Activated CD4-positive, alpha-beta T cell treated with anti-CD3 and anti-CD28 coated beads, Interleukin-2, amount 50 U/mL, for 24 hours (primary cell): ENCODE measurements at regions not wholly inside any gene's neighbourhood (a gene's known extent, or its start where the extent isn't known, plus 50 kb on each side); places are given as distances from the start of the nearest gene placed in this dataset.

ENCODE experiments used
- DNase-seq, 2 donors: peaks; one replicate each; pipeline ENCODE4 v3.0.0-alpha.2; 2020; ENCODE audit warnings: low read depth in 1 of 2, low spot score in 1 of 2

DNA sequence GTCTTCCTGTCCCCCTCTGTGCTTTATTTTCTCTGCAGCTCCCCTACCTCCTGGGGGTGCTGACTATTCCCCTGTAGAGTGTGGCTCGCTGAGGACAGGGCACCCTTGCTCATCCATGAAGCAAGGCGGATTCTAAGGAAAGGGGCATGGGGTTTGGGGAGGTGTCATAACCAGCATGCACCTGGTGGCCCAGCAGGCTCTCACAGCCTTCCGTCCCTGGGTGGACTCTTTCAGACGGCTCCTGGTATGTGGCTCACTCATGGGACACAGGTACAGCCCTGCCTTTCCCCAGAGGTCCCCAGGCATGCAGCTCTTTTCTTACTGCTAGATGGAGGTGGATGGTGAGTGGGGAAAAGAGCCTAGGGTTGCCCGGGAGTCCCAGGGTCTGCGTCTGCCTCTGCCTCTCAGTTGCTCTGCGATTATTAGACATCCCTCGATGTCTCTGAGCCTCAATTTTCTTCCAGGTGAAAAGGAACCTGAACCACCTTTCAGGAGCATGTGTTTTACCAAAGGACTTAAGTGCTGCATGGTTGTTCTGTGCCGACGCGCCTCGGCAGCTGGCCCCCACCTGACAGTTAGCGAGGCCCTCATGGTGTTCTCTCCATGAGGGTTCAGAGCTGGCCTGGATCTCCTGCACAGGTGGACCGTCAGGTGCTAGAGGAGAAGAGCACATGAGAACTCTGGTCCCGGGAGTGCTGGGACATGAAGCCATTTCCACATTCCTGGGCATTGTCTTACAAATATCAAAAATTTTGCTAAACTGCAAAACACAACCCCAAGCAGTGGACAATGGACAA, 172.5 kb upstream of the SHH start:
- no peak for DNase-seq

DNA sequence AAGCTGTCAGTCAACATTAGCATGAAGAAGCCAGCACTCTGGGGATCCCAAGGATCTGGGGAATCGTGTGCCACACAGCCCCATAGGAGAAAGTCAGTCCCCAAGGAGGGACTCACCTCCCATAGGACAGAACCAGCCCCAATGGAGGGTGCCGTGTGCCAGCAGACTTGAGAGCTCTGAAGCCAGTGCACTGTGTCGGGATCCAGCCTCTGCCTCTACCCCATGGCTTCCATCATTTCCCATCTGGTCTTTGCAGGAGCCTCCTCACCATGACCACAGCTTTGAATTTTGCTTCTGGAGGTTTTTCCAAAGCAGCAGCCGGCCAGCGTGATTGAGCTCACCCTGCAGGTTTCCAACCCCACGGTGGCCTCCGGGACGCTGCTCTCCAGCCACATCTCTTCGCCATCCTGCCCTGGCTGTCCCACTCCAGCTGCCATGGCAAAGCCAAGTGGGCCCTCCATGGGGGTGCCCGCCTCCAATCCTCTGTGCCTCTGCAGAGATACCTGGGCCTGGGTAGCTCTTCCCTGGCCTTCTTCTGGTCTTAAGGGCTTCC, 171.8 kb upstream of the SHH start:
- DNase-seq: no peak

DNA sequence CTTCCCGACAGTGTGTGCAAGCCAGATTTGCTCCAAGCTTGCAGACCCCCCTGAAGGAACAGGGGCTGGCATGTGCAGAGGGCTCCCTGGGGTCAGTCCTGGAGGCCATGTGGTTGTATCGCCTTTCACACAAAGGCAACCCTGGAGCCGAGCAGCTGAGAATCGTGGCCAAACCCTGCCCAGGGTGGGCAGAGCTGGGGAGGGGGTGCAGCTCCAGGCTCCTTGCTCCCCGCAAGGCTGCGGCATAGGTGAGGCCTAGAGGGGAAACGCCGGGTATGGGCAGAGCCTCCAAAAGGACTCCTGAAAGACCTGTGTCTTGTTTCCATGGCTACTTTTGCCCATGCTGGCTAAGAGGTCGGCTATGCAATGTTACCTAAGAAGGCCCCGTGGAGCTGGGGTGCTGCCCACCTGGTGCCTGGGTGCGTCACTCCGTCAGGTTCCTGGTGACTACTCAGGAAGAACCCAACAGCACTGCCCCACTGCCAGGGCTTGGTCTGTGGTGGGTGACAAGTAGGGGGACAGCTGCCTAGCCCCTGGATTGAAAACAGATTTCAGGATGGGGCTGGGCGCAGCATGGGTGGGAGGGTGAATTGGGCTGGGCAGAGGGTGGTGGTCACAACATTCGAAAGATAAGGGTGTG, 171.0 kb upstream of the SHH start:
- DNase-seq: no peak

DNA sequence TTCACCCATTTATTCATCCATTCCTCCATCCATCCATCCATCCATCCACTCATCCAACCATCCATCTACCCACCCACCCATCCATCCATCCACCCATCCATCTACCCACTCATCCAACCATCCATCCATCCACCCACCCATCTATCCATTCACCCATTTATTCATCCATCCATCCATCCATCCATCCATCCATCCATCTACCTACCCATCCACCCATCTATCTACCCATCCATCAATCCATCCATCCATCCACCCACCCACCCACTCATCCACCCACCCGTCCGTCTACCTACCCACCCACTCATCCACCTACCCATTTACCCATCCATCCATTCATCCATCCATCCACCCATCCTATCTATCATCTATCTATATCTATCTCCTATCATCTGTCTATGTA, 169.4 kb upstream of the SHH start:
- DNase-seq: no peak

- no peak for DNase-seq
These were observed 168.6 kb upstream of the SHH start for GRCh38 chr7:155980841-155981240.

DNA sequence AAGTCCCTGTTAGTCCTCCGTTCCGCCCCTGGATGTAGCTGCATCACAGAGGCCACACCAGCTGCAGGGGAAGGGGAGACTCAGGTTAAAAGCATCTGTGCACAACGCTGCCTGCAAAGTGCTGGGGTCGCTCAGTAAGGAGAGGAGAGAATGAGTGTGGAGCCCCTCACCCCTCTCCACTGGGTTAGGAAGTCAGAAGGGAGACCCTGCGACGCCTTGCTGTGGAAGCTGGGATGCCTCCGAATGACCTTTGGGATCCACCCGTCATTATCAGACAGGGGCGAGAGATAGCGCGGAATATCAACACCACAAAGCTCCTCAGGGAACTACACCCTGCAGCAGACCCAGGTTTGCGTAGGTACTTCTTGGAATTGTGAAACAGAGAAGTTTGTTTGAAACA, 167.7 kb upstream of the SHH start:
- DNase-seq: no peak

DNA sequence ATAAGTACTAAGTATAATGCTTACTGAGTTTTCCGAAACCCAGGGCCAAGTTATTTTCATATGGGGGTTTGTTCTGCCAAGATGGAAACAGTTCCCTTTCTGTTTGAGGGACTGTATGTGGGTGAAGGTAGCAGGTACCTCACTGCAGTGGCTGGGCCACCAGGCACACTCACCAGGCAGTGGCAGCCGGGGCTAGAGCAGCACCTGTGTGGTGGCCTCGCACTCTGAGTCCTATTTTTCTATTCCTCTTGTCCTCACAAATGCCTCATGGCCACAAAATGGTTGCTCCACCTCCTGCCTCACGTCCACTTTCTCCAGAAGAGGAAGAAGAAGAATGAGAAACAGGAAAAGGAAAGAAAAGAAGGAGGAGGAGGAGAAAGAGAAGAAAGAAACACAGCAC, 167.3 kb upstream of the SHH start:
- DNase-seq: no peak

DNA sequence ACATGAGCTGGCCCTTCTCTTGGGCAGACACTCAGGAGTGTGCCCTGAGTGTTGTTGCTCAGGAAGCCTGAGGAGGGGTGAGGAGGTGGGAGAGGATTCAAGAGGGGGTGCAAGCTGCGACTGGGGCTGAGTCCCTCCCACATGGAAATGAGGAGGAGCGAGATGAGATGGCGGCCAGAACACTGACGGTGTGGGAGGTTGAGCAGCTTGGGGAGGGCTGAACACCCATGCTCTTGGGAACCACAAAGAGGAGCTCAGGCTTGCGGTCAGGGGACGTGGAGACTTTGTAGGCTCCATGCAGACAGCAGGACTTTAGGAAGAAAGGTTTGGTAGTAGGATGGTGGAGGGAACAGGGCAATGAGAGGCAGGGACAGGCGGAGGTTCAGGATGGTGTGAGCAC, 163.2 kb upstream of the SHH start:
- no peak for DNase-seq

DNA sequence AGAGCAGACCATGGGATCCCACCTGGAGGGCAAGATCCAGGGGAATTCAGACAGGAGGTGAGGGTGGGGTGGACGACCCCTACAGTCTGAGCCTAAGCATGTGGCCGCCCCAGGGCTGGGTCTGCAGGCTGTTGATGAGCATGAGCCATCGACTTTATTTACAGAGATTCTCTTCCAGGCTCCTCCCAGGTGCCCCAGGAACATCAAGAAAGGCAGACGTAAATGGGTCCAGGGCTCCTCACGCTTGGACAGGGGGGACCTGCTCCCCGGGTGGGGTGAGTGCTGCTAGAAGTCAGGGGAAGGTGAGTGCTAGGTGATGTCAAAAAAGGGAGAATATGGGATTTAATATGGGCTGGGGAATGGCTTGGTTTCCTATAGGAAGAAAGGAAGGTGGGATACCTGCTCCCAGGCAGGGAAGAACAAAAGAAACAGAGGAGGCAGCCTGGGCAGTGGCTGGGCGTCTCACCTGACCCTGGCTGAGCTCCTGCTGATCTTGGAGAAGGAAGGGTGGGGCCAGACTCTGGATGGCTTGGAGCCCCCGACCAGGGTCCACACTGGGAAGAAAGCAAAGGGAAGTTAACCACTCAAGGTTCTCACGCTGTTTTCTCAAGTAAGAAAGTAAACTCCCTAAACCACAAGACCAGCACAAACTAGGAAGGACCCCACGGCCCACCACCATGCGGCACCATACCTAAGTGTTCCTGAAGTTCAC, 162.1 kb upstream of the SHH start:
- DNase-seq: no peak

GRCh38 chr7:155973451-155973997, 161.3 kb upstream of the SHH start:
- no peak for DNase-seq

DNA sequence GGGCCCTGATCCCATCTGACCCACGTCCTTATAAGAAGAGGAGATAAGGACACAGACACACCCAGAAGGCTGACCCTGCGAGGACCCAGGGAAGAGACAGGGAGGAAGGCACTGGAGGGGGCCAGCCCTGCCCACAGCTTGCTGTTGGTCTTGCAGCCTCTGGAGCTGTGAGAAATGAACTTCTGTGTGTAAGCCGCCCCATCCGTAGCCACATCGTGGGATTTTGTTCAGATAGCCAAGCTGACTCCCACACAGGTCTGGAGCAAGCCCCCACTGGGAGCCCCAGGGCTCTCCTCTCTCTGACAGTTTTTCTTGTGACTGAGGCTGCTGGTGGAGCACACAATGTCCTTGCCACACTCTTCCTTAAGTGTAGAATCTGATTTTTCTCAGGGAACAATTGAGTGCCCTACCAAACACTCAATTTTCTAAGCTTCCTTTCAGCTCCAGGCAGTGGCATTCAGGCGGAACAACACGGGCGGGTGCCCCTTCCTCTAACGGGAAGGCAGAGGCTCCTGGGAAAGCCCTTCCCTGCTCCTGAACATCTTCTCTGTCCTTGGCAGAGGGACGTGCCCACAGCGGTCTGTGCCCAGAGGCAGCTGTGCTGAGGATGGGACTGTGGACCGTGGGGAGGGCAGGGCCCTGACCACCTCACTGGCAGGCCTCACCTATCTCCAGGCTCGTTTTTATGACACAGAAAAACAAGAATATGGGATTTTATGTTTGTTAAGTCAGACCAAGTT, 160.6 kb upstream of the SHH start:
- no peak for DNase-seq

- no peak for DNase-seq
These were observed 160.0 kb upstream of the SHH start for GRCh38 chr7:155972247-155972646.

DNA sequence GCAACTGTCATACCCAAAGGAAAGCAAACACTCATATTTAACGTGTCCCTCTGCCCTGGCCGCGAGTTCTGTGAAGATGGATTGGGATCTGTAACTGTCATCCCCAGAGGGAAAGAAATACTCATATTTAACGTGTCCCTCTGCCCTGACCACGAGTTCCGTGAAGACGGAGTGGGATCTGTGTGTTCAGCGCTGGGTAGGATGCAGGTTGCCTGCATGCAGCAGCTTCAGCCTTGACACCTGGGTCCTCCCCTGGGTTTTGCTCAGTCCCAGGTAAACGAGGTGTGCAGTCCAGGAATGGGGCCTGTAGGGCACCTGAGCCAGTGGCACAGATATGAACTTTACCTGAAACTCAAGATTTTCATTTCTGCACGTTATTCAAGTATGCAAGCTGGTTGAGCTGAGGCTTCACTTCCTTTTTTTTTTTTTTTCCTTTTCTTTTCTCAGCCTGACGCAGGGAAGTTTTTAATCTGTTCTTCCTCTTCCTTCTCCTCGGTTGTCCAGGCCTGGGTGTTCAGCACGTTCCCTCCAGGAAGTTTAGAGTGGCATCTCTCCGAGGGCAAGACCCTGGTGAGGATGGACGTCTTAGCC, 159.0 kb upstream of the SHH start:
- DNase-seq: no peak

- DNase-seq: no peak
These were observed 157.1 kb upstream of the SHH start for GRCh38 chr7:155969192-155969929.

GRCh38 chr7:155965010-155965409, 152.7 kb upstream of the SHH start:
- peak in 1 of 2 donors; percentile 14 for DNase-seq

DNA sequence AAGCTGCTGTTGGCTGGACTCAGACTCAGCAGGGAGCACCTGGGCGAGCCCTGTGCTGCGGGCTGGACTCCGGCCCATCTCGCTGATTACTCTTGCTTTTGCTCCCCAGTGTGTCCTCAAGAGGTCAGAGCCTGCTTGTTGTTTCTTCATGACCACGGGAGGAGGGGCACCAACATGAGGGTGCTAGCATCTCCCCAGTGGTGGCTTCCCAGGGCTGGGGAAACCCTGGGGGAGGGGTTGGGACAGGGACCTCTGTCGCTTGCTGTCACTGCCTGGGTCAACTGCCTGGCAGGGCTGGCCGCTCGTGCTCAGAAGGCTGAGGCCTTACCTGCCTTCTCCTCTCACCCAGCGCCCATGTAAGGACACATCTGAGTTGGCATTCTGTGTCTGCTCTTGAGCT, 152.3 kb upstream of the SHH start:
- DNase-seq: no peak

DNA sequence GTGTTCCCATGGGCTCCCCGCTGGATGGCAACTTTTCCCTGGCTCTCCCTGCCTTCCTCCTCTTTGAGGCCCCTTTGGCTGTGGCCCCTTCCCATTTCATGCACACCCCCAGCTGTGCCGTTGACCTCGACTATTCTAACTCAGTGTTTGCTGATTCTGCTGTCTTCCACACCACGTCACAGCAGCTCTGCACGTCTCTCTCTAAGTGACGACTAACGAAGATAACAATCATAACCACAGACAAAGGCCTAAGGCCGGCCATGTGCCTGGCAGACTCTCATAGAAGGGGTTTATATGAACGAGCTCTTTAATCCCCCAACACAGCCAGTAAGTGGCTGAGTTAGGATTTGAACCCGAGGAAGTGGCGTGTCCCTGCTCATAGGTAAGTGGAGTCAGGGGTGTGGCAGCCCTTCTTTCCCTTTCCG, 151.5 kb upstream of the SHH start:
- no peak for DNase-seq

- DNase-seq: no peak
These were observed 151.1 kb upstream of the SHH start for GRCh38 chr7:155963356-155963755.

GRCh38 chr7:155962968-155963300, 150.7 kb upstream of the SHH start:
- no peak for DNase-seq
